GM11168 (cell line): ENCODE measurements at regions not wholly inside any gene's neighbourhood (a gene's known extent, or its start where the extent isn't known, plus 50 kb on each side); places are given as distances from the start of the nearest gene placed in this dataset.

ENCODE experiments used
- in situ Hi-C: fragments of 300-500 bp; cut with MboI; formaldehyde crosslinking; loops from one replicate; pipeline ENCODE4 v1.12.0; 2022; ENCODE audit warnings: low sequenced_read_pairs; ENCODE audit not compliant: unreplicated experiment

GRCh38 chr14:22460461-22461195 lies 128.4 kb downstream of the DAD1 start:
- in situ Hi-C loops: loop anchor here (10.0 kb wide), 1 partner anchor 166 kb away; no protein-coding TSS in a partner anchor

- in situ Hi-C loops: no loop called here
Observed at GRCh38 chr14:22458737-22459136, 130.3 kb downstream of the DAD1 start.

GRCh38 chr14:22456998-22457594 lies 131.9 kb downstream of the DAD1 start:
- in situ Hi-C loops: no loop called here

- in situ Hi-C loops: no loop called here
Observed at GRCh38 chr14:22456421-22456820, 132.6 kb downstream of the DAD1 start.

GRCh38 chr14:22452330-22452729 lies 136.7 kb downstream of the DAD1 start:
- in situ Hi-C loops: no loop called here

GRCh38 chr14:22450266-22450665 lies 138.8 kb downstream of the DAD1 start:
- in situ Hi-C loops: no loop called here

- in situ Hi-C loops: no loop called here
Observed at GRCh38 chr14:22449600-22449905, 139.5 kb downstream of the DAD1 start.

- in situ Hi-C loops: no loop called here
Observed at GRCh38 chr14:22448905-22449599, 140.0 kb downstream of the DAD1 start.

- in situ Hi-C loops: no loop called here
Observed at GRCh38 chr14:22448035-22448904, 140.8 kb downstream of the DAD1 start.

GRCh38 chr14:22438742-22439141 lies 150.3 kb downstream of the DAD1 start:
- in situ Hi-C loops: no loop called here

GRCh38 chr14:22434901-22435550 lies 154.0 kb downstream of the DAD1 start:
- in situ Hi-C loops: no loop called here

- in situ Hi-C loops: no loop called here
Observed at GRCh38 chr14:22434030-22434429, 155.0 kb downstream of the DAD1 start.

GRCh38 chr14:22433069-22433468 lies 156.0 kb downstream of the DAD1 start:
- in situ Hi-C loops: no loop called here

- in situ Hi-C loops: no loop called here
Observed at GRCh38 chr14:22432348-22432976, 156.6 kb downstream of the DAD1 start.

GRCh38 chr14:22429546-22430294 lies 159.3 kb downstream of the DAD1 start:
- in situ Hi-C loops: no loop called here

- in situ Hi-C loops: no loop called here
Observed at GRCh38 chr14:22428700-22429291, 160.2 kb downstream of the DAD1 start.

- in situ Hi-C loops: no loop called here
Observed at GRCh38 chr14:22427771-22428231, 161.2 kb downstream of the DAD1 start.

GRCh38 chr14:22426711-22427110 lies 162.3 kb downstream of the DAD1 start:
- in situ Hi-C loops: no loop called here
